Peyer's patch (tissue), 4 donors: ENCODE measurements at regions not wholly inside any gene's neighbourhood (a gene's known extent, or its start where the extent isn't known, plus 50 kb on each side); places are given as distances from the start of the nearest gene placed in this dataset.

Experiments used
- POLR2A ChIP-seq, 2 donors: fragments of 450-650 bp; IDR thresholded peaks; one replicate each; pipeline ENCODE4 v1.5.1; 2017; ENCODE audit warnings: antibody characterized with exemption in 2 of 2, mild to moderate bottlenecking in 2 of 2, moderate library complexity in 2 of 2
- TF ChIP-seq, protein P1 (sequence below), 6 experiments: fragments of 450-650 bp in 4 of 6; fragments of 200-600 bp in 2 of 6; sonication (generic) in 1 of 6; IDR thresholded peaks; one replicate each; pipeline ENCODE4 v1.5.1; 2017 to 2019; ENCODE audit warnings: antibody characterized with exemption in 6 of 6, mild to moderate bottlenecking in 3 of 6, moderate library complexity in 1 of 6

DNA sequence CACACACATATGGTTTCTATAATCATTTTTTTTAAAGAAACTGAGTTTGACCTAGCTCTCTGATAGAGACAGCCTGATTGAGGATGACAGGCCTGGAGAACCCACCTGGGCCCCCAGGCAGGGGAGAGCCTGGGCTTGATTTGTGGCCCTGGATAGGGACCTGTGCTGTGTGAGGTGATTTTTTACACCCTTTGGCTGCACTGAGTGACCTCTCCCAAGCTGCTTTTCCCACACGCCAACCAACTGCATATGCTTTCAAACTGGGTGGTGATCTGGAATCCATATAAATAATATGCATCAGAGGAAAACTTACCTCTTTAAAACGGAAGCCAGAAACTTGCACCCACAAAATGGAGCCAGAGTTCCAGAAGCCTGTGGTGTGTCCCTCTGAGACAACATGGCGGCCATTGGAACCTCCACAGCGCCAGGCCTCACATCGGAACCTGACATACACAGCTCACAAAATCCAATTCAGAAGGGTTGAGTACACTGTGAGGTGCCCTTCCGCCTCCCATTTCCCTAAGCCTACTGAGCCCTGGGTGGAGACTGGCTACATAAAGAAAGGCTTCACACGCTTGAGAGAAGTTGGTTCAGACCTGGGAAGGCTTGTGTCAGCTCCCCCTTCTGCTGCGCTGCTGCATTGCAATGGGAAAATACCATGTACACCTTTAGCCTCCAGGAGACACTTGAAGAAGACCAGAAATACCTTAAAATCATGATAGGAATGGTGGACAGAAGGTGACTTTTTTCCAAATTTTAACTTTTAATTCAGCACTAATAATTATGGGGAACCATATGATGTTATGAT, 160.7 kb downstream of the HHIPL2 start:
- TF ChIP-seq, protein P1, sequence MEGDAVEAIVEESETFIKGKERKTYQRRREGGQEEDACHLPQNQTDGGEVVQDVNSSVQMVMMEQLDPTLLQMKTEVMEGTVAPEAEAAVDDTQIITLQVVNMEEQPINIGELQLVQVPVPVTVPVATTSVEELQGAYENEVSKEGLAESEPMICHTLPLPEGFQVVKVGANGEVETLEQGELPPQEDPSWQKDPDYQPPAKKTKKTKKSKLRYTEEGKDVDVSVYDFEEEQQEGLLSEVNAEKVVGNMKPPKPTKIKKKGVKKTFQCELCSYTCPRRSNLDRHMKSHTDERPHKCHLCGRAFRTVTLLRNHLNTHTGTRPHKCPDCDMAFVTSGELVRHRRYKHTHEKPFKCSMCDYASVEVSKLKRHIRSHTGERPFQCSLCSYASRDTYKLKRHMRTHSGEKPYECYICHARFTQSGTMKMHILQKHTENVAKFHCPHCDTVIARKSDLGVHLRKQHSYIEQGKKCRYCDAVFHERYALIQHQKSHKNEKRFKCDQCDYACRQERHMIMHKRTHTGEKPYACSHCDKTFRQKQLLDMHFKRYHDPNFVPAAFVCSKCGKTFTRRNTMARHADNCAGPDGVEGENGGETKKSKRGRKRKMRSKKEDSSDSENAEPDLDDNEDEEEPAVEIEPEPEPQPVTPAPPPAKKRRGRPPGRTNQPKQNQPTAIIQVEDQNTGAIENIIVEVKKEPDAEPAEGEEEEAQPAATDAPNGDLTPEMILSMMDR (IDR thresholded peaks at IDR 0.05): no peak
- TF ChIP-seq POLR2A (IDR thresholded peaks at IDR 0.05): no peak
